ENCODE measurements at regions not wholly inside any gene's neighbourhood (a gene's known extent, or its start where the extent isn't known, plus 50 kb on each side); places are given as distances from the start of the nearest gene placed in this dataset.

DNA sequence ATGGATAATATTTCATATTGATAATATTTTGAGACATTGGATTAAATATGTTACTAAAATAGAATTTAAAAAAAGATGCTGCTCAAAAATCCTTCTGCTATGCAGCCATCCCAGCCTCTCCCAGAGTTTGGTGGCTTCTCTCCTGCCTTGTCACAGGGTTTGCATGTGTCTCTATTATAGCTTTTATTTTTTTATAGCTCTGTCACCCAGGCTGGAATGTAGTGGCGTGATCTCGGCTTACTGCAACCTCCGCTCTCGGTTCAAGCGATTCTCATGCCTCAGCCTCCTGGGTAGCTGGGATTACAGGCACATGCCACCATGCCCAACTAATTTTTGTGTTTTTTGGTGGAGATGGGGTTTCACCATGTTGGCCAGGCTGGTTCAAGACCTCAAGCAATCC lies 50.7 kb upstream of the ID3 start:
- TF ChIP-seq, protein P1, sequence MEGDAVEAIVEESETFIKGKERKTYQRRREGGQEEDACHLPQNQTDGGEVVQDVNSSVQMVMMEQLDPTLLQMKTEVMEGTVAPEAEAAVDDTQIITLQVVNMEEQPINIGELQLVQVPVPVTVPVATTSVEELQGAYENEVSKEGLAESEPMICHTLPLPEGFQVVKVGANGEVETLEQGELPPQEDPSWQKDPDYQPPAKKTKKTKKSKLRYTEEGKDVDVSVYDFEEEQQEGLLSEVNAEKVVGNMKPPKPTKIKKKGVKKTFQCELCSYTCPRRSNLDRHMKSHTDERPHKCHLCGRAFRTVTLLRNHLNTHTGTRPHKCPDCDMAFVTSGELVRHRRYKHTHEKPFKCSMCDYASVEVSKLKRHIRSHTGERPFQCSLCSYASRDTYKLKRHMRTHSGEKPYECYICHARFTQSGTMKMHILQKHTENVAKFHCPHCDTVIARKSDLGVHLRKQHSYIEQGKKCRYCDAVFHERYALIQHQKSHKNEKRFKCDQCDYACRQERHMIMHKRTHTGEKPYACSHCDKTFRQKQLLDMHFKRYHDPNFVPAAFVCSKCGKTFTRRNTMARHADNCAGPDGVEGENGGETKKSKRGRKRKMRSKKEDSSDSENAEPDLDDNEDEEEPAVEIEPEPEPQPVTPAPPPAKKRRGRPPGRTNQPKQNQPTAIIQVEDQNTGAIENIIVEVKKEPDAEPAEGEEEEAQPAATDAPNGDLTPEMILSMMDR (IDR thresholded peaks at IDR 0.05) = no peak
- TF ChIP-seq EP300 (IDR thresholded peaks at IDR 0.05) (no peak), POLR2A (IDR thresholded peaks at IDR 0.05) (no peak)
